Astrocyte of the spinal cord (primary cell): ENCODE measurements at regions not wholly inside any gene's neighbourhood (a gene's known extent, or its start where the extent isn't known, plus 50 kb on each side); places are given as distances from the start of the nearest gene placed in this dataset.

Experiments
- DNase-seq: peaks from one replicate; pipeline ENCODE4 v3.0.0; 2011; ENCODE audit warnings: low read depth, low spot score
- H3K4me3 ChIP-seq: 2 replicates; pipeline ENCODE4 v1.5.1; 2011; ENCODE audit warnings: low read depth, mild to moderate bottlenecking, low read length, moderate library complexity
- in situ Hi-C: cut with HindIII; loops from 2 replicates; pipeline ENCODE4 v1.10.0; 2017; ENCODE audit warnings: low sequenced_read_pairs
- TF ChIP-seq, protein P1 (sequence below): IDR thresholded peaks from 2 replicates; pipeline ENCODE4 v1.5.1; 2012; ENCODE audit warnings: low read depth, mild to moderate bottlenecking, low read length, inconsistent platforms

DNA sequence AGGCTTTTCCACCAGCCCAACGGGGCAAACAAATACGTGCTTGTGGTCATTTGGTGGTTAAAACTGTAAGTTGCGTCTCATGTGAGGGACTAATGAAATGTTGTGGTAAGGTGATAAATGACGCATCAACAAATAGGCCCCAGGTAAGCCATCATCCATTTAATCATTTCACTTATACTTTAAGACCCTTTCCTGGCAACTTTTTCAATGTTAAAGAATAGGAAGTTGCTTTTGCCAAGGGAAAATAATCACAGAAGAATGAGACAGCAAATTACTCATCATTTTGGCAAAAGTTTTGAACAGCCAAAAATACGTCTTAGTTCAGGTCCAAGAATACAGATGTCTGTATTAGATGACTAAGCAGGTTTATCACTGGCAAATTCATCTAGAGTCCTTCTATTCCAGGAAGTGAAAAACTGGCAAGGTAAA lies 660.4 kb downstream of the SLITRK1 start:
- in situ Hi-C loops, result no loop called here
- TF ChIP-seq, protein P1, sequence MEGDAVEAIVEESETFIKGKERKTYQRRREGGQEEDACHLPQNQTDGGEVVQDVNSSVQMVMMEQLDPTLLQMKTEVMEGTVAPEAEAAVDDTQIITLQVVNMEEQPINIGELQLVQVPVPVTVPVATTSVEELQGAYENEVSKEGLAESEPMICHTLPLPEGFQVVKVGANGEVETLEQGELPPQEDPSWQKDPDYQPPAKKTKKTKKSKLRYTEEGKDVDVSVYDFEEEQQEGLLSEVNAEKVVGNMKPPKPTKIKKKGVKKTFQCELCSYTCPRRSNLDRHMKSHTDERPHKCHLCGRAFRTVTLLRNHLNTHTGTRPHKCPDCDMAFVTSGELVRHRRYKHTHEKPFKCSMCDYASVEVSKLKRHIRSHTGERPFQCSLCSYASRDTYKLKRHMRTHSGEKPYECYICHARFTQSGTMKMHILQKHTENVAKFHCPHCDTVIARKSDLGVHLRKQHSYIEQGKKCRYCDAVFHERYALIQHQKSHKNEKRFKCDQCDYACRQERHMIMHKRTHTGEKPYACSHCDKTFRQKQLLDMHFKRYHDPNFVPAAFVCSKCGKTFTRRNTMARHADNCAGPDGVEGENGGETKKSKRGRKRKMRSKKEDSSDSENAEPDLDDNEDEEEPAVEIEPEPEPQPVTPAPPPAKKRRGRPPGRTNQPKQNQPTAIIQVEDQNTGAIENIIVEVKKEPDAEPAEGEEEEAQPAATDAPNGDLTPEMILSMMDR, result no peak
- peak; percentile 78 for DNase-seq
- no peak overlapping the region for H3K4me3 ChIP-seq

GRCh38 chr13:83221256-83221655 lies 661.0 kb downstream of the SLITRK1 start:
- DNase-seq, result peak; percentile 32

DNA sequence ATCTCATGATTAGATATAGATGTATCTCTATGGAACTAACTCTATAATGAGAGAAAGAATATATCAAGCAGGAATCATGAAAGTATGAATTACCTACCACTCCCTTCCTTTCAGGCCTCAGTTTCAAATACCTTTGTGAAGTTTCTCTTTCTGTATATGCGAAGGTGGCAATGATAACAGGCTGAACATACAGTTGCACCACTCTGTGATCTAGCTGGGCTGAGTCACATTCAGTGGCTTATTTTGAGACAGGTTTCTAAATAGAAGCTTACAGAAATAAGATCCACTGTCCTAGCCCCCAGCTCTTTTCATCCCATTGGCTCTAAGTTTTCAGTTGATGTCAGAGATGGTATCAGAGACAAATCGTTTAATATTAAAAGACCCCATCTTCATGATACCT lies 662.0 kb downstream of the SLITRK1 start:
- TF ChIP-seq, protein P1, result no peak
- in situ Hi-C loops, result no loop called here

More at GRCh38 chr13:83221256-83221655, 661.0 kb downstream of the SLITRK1 start:
- TF ChIP-seq, protein P1, result no peak
- H3K4me3 ChIP-seq, result no peak overlapping the region
- in situ Hi-C loops, result no loop called here

GRCh38 chr13:83219832-83220231 lies 662.4 kb downstream of the SLITRK1 start:
- TF ChIP-seq, protein P1, result no peak
- in situ Hi-C loops, result no loop called here
- no peak overlapping the region for H3K4me3 ChIP-seq
- no peak for DNase-seq

More for the DNA sequence above, 662.0 kb downstream of the SLITRK1 start:
- no peak for DNase-seq
- no peak overlapping the region for H3K4me3 ChIP-seq

- no peak overlapping the region for H3K4me3 ChIP-seq
- no peak for DNase-seq
- TF ChIP-seq, protein P1, result no peak
- in situ Hi-C loops, result no loop called here
Observed at GRCh38 chr13:83216479-83217245, 665.6 kb downstream of the SLITRK1 start.

DNA sequence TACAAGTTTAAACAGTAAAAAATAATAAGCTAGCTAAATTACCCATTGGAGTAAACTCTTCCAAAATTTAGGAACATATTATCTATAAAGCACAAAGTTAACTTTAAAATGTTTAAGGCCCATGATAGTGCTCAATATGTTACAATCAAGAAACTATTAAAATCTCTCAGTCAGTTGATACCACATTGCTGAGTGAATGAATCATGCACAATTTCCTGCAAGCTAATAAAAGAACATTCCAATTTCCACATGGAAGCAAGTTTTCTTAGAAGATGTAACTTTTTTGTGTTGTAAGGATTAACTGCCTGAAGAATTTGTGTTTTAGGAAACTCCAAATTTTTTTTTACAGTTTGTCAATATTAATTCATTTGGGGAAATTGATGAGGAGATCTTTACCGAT lies 666.6 kb downstream of the SLITRK1 start:
- peak; percentile 67 for DNase-seq
- in situ Hi-C loops, result no loop called here
- no peak overlapping the region for H3K4me3 ChIP-seq
- TF ChIP-seq, protein P1, result no peak
